Stimulated activated CD8-positive, alpha-beta memory T cell treated with anti-CD3 and anti-CD28 coated beads, Interleukin-15, amount 100 ng/mL, for 4 hours (primary cell): ENCODE measurements at regions not wholly inside any gene's neighbourhood (a gene's known extent, or its start where the extent isn't known, plus 50 kb on each side); places are given as distances from the start of the nearest gene placed in this dataset.

ENCODE experiments used
- DNase-seq, 2 donors: peaks; one replicate each; pipeline ENCODE4 v3.0.0-alpha.2; 2020; ENCODE audit warnings: low read depth in 2 of 2

DNA sequence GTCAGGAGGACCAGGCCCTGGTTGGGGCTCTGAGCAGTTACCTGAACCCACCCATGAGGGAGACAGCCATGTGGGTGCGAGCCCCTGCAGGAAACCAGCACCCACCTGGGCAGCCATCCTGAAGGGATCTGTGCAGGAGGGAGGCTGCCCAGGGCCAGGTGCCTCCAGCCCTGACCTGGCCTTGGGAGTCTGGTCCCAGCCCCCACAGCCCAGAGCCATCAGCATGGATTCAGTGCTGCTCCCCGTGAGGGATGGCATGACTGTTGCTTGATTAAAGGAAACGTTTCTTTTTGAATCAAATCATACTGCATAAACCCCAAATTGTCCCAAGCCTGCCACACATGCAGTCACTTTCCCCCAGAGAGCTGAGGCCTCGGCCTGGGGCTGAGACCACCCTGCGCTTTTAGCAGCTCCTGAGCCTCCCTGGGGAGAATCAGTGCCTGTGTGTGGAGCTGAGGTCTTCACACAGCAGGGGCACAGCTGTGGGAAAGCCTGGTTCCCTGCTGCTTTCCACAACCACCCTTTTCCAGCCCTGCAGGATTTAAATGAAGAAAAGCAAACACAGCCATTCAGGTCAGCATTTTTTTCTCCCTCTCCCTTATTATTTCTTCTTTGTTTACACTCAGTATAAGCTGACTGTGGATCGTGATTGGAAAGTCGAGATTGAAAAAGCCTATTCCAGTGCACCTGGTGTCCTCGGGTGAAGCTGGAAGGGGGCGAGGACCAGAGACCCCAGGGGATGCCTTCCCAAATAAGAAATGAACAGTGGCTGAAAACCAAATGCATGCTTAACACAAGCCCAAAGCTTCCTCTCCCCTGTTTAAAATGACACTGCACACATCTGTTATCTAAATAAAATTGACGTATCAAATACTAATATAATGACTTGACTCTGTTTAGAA lies 283.9 kb downstream of the SMOC2 start:
- no peak for DNase-seq

DNA sequence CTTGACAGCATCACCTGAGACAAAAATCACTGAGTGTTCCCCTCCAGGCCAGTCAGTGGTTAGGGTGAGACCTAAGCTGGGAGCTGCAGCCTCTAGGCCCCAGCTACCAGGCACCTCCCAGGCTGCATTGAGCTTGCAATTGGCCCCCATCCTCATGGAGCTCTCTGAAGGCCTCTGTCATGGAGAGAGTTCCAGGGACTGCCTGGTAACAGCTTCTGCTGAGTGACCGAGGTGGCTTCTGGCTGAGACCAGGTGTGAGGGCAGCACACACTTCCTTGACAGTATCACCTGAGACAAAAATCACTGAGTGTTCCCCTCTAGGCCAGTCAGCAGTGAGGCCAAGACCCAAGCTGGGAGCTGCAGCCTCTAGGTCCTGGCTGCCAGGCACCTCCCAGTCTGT lies 283.0 kb downstream of the SMOC2 start:
- DNase-seq: no peak

- no peak for DNase-seq
These were observed 281.4 kb downstream of the SMOC2 start for GRCh38 chr6:168722397-168722796.

DNA sequence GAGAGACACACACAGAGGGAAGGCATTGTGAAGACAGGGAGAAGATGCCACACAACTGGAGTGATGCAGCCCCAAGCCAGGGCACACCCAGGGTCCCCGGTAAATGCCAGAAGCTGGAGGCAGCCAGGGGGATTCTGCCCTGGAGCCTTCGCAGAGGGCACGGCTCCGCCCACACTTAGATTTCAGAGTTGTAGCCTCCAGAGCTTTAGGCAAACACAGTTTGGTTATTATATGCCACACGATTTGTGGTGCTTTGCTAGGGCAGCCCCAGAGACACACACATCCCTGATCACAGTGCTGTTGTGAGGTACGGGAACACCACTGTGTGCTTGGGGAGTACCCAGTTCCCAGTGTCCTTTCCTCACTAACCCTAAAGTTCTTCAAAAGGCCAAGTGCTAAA lies 280.6 kb downstream of the SMOC2 start:
- DNase-seq: no peak

DNA sequence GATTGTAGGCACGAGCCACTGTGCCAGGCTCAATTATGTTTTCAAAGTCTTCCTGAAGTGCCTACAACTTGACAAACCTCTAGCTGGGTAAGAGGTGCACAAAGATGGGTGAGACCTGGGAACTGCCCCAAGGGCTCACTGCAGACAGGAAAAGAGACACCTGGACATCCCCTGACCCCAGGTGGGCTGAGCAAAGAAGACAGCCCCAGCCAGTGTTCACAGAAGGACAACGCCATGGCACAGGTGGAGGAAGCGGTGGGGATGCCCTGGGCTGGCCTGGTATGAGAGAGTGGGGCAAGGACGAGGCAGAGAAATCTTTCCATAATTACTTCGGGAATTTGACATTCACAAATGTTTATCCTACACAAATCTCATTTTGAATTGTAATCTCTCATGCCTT lies 278.9 kb downstream of the SMOC2 start:
- no peak for DNase-seq

DNA sequence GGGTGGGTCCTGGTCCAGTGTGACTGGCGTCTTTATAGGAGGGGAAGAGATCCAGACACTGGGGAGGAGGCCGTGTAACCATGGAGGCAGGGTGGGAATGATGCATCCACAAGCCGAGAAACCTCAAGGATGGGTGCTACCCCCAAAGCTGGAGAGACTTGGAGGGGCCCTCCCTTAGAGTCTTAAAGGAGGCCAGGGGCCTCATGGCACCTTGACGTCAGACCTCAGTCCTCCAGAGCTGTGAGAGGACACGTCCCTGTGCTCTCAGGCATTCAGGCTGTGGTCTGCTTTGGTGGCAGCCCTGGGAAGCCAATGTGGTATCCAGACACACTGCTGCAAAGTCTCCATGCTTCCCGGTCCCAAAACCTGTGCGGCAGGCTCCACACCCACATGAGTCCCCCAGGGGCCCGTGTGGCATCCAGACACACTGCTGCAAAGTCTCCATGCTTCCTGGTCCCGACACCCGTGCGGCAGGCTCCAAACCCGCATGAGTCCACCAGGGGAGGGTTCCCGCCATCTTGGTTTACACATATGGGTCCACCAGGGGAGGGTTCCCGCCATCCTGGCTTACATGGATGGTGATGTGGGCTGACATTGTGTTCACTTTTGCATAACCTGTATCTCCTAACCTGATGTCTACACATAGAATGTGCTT lies 278.0 kb downstream of the SMOC2 start:
- no peak for DNase-seq
